Suprapubic skin (tissue), 4 donors: ENCODE measurements at regions not wholly inside any gene's neighbourhood (a gene's known extent, or its start where the extent isn't known, plus 50 kb on each side); places are given as distances from the start of the nearest gene placed in this dataset.
A peak's percentile ranks its signal among the peaks of the same experiment; 100 is the strongest.
"Not testable (repeated sequence)": the region's sequence is repeated elsewhere in the genome, so short reads cannot be mapped to it uniquely, and the experiment has no call there.

Experiments
- DNase-seq, 2 donors: peaks; one replicate each; pipeline ENCODE4 v3.0.0-alpha.2; 2019; ENCODE audit warnings: low spot score in 2 of 2
- H3K27ac ChIP-seq: fragments of 200-600 bp; sonication (generic); one replicate; pipeline ENCODE4 v1.5.1; 2019
- H3K27me3 ChIP-seq: fragments of 200-600 bp; sonication (generic); one replicate; pipeline ENCODE4 v1.5.1; 2019
- H3K36me3 ChIP-seq: fragments of 200-600 bp; sonication (generic); one replicate; pipeline ENCODE4 v1.5.1; 2019
- H3K4me1 ChIP-seq: fragments of 200-600 bp; sonication (generic); one replicate; pipeline ENCODE4 v1.5.1; 2019
- H3K4me3 ChIP-seq: fragments of 200-600 bp; sonication (generic); one replicate; pipeline ENCODE4 v1.5.1; 2019; ENCODE audit warnings: mild to moderate bottlenecking
- H3K9me3 ChIP-seq: fragments of 200-600 bp; sonication (generic); one replicate; pipeline ENCODE4 v1.5.1; 2019
- CTCF ChIP-seq, 2 donors: fragments of 200-600 bp in 1 of 2; fragments of 450-650 bp in 1 of 2; sonication (generic) in 1 of 2; IDR thresholded peaks; one replicate each; pipeline ENCODE4 v1.5.1; 2016 to 2019; ENCODE audit warnings: antibody characterized with exemption in 2 of 2, mild to moderate bottlenecking in 1 of 2, moderate library complexity in 1 of 2
- EP300 ChIP-seq: sonication (generic); formaldehyde crosslinking; IDR thresholded peaks from one replicate; pipeline ENCODE4 v1.6.1; 2017; ENCODE audit warnings: antibody characterized with exemption
- POLR2A ChIP-seq, 2 donors: fragments of 450-650 bp; IDR thresholded peaks; one replicate each; pipeline ENCODE4 v1.6.1; 2017; ENCODE audit warnings: antibody characterized with exemption in 2 of 2, mild to moderate bottlenecking in 2 of 2, moderate library complexity in 2 of 2
- POLR2AphosphoS5 ChIP-seq, 3 donors: sonication (generic); formaldehyde crosslinking; IDR thresholded peaks; one replicate each; pipeline ENCODE4 v1.6.1; 2017; ENCODE audit warnings: antibody characterized with exemption in 3 of 3
- WGBS: methylation state at CpG from one replicate; pipeline ENCODE4 v1.1.5; 2018; 5-methylcytosine and 5-hydroxymethylcytosine counted together

- 37% methylated on average over 9 of the region's 9 CpGs for WGBS
- Histone ChIP-seq H3K27ac (no peak overlapping the region), H3K4me3 (no peak overlapping the region), H3K27me3 (peaks cover 20% of the 10 kb centered on the region), H3K9me3 (no peaks in the 10 kb centered on the region), H3K4me1 (peaks cover 2% of the 10 kb centered on the region), H3K36me3 (no peaks in the 10 kb centered on the region)
- no peak for TF ChIP-seq EP300
- no peak for TF ChIP-seq CTCF (IDR thresholded peaks at IDR 0.05)
- no peak for TF ChIP-seq POLR2A (IDR thresholded peaks at IDR 0.05)
- no peak for TF ChIP-seq POLR2AphosphoS5 (IDR thresholded peaks at IDR 0.05)
- DNase-seq = no peak
Measured at GRCh38 chr7:148500978-148501377, 89.6 kb upstream of the C7orf33 start.

GRCh38 chr7:148503900-148504487, 86.6 kb upstream of the C7orf33 start:
- no peak for TF ChIP-seq POLR2AphosphoS5 (IDR thresholded peaks at IDR 0.05)
- peak; percentile 51 to 64 for TF ChIP-seq CTCF (IDR thresholded peaks at IDR 0.05)
- no peak for TF ChIP-seq POLR2A (IDR thresholded peaks at IDR 0.05)
- TF ChIP-seq EP300 = no peak
- no peaks in the 10 kb centered on the region for H3K9me3 ChIP-seq
- peaks cover 11% of the 10 kb centered on the region for H3K27me3 ChIP-seq
- peaks cover 2% of the 10 kb centered on the region for H3K4me1 ChIP-seq
- H3K27ac ChIP-seq = no peak overlapping the region
- H3K36me3 ChIP-seq = no peaks in the 10 kb centered on the region
- WGBS = 32% methylated on average over 3 of the region's 3 CpGs
- H3K4me3 ChIP-seq = no peak overlapping the region
- no peak for DNase-seq

GRCh38 chr7:148505645-148506375, 84.8 kb upstream of the C7orf33 start:
- Histone ChIP-seq H3K27ac (no peak overlapping the region), H3K27me3 (peaks cover 4% of the 10 kb centered on the region), H3K4me1 (peaks cover 2% of the 10 kb centered on the region), H3K9me3 (no peaks in the 10 kb centered on the region), H3K4me3 (no peak overlapping the region), H3K36me3 (no peaks in the 10 kb centered on the region)
- TF ChIP-seq EP300 = no peak
- TF ChIP-seq POLR2A (IDR thresholded peaks at IDR 0.05) = no peak
- no peak for TF ChIP-seq POLR2AphosphoS5 (IDR thresholded peaks at IDR 0.05)
- TF ChIP-seq CTCF (IDR thresholded peaks at IDR 0.05) = no peak
- no peak for DNase-seq
- 40% methylated on average over 7 of the region's 7 CpGs for WGBS

- not testable (repeated sequence) for H3K4me1 ChIP-seq, H3K9me3 ChIP-seq, DNase-seq, H3K27me3 ChIP-seq, H3K36me3 ChIP-seq, H3K4me3 ChIP-seq, H3K27ac ChIP-seq
- 87% methylated on average over 7 of the region's 7 CpGs for WGBS
Measured at GRCh38 chr7:148507064-148507573, 83.4 kb upstream of the C7orf33 start.

- H3K27ac ChIP-seq = no peak overlapping the region
- peaks cover 4% of the 10 kb centered on the region for H3K27me3 ChIP-seq
- no peak overlapping the region for H3K4me3 ChIP-seq
- H3K36me3 ChIP-seq = no peaks in the 10 kb centered on the region
- H3K9me3 ChIP-seq = no peaks in the 10 kb centered on the region
- no peak for TF ChIP-seq POLR2AphosphoS5 (IDR thresholded peaks at IDR 0.05)
- no peak for TF ChIP-seq POLR2A (IDR thresholded peaks at IDR 0.05)
- no peak for TF ChIP-seq CTCF (IDR thresholded peaks at IDR 0.05)
- no peak for TF ChIP-seq EP300
- no peak for DNase-seq
- 83% methylated on average over 7 of the region's 7 CpGs for WGBS
- peaks cover 2% of the 10 kb centered on the region for H3K4me1 ChIP-seq
Measured at GRCh38 chr7:148507787-148508186, 82.8 kb upstream of the C7orf33 start.
